HG02759 (cell line): ENCODE measurements at regions not wholly inside any gene's neighbourhood (a gene's known extent, or its start where the extent isn't known, plus 50 kb on each side); places are given as distances from the start of the nearest gene placed in this dataset.

Experiments
- ATAC-seq: cut with Tn5 transposase; IDR thresholded peaks from one replicate; pipeline ENCODE4 v1.9.1; 2021; ENCODE audit warnings: mild to moderate bottlenecking, moderate library complexity; ENCODE audit not compliant: unreplicated experiment

DNA sequence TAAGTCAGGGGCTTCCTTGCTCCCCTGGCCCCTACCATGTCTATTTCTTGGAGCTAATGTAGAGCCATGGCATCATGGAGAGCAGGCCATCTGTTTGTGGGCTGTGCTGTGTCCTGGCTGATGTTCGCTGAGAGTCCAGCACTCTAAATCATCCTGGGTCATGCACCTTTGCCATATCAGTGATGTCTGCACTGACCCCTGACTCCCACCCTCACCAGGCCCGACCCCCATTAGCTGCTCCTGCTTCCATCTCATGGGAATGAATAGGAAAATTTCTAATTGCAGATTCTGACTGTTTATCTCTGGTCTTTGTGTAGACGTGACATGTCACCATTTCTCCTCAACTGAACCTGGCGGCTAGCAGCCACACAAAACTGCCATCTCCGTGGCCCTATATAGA, 236.9 kb downstream of the NSG2 start:
- ATAC-seq: no peak

DNA sequence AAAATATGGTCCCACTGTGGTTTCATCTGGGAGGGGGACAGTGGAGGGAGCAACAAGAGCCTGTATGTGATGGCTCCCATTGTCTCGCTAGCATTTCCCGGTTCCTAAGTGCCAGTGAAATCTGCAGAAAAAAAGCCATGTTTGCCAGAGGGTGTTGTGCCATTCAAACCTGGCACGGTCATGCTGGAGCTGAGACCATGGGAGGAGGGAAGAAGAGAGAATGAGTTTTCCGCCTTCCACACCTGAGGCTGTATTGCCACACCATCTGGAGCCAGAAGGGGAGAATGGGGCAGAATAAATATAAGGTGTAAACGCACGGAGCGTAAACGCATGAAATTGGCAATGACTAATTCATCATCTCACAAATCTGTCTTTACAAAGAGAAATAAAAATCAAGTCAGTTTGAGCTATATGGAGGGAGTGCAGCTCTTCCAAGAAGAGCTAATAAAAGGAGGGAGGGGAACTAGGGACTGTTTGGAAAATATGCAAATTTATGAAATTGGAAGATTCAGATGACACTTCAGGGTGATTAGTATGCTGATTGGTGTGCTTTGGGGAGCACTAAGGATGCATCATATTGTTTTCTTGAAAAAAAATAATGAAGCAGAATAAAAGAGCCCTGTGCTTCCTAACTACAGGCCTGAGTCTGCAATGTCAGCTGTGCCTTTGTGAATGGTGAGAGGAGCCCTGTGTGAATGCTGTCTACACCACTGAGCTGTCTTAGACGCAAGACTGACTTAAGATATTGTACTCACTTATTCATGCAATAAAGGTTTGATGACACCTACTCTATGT, 237.9 kb downstream of the NSG2 start:
- no peak for ATAC-seq

DNA sequence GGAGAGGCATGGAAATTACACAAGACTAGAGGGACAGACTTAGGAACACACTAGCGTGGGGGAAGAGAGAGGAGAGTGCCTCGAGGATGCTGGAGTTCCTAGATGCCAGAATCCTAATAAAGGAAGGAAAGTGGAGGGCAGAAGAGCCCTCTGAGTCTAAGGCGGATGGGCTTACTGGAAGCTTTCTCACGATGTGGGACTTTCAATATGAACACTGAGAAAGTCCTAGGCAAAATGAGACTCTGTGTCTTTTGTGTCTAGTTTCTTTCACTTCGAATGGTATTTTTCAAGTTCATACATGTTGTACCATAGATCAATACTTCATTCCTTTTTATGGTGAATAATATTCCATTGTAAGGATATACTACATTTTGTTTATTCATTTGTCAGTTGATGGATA, 239.4 kb downstream of the NSG2 start:
- ATAC-seq: no peak

DNA sequence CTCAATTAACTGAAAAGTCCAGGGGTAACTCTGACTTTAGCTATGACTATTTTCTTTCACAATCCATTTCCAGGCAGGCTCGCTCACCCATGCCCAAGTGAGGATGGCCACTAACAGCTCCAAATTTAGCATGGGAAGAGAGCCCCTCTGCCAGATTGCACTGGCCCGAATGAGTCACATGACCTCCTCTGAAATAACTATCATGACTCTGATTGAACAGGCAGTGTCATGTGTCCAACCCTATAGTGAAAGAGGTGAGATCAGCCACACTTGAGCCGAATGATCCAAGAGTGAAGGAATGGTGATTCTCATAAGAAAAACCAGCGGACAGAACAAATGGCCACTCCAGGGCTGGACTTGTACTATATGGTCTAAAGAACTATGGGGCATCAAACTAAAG, 242.3 kb downstream of the NSG2 start:
- no peak for ATAC-seq

DNA sequence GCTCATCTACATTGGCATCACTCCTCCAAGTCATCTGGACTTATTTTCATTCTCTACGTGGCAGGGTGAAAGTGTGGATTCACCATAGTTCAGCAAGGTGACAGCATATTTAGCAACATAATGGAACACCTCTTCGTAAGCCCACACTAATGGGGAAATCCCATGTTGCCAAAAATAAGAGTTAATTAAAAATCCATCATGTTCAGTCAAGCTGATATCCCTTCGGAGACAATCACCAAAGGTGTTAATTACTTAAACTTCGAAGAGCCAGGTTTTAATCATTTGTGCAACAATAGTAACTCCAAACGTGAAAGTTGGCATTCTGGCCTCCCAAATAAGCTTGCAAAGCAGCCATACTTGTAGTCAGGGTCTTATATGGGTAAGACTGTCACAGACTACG, 242.9 kb downstream of the NSG2 start:
- no peak for ATAC-seq

DNA sequence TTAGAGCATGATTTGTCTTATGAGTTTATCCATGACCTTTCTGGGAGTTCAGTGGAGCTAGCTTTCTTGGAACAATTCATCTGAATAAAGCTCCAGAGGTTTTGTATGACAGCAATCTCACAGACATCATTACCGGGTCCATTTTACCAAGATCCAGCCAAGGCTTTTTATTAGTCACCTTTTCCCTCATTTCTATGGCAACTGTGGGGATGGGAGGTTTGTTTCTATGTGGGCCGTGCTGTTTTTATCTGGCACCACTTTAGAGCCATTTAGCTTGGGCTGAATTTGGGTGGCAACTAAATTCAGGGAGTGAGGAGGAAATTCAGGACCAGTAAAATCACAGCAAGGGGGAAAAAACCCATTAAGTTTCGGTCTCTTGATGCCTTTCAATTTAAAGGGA, 245.7 kb downstream of the NSG2 start:
- ATAC-seq: no peak

DNA sequence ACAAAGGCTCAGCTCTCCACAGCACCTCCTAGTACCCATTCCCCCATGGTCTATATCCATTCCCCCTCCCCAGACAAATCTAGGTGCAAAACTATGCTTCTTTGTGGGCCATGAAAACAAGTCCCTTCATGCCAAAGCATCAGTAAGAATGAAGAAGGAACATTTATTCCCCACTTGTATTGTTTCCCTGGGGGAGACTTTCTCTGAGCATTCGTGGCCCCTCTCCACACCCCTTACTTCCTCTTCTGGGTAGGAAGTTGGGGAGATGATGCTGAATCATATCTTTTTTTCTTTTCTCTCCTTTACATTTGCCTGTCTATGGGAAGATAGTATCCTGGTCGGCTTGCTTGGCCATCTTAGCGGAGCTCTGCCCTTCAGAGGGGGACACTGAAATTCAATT, 246.8 kb downstream of the NSG2 start:
- ATAC-seq: no peak

DNA sequence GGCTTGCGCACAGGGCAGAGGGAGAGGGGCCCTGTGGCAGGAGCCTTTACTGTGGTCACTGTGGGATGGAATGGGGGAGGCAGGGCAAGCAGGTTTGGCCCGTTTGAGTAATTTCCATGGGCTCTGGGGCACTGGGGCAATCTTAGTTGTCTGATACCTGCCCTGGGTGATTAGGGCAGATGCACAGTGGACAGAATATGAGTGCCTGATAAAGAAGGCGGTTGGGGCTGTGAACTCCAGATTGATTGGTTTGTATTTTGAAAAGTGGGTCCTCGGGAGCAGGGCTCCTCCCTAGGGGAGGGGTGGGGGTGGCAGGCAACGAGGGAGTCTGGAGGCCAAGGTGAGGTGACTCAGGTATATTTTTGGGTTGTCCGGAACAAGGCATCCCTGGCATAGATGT, 247.5 kb downstream of the NSG2 start:
- ATAC-seq: no peak

DNA sequence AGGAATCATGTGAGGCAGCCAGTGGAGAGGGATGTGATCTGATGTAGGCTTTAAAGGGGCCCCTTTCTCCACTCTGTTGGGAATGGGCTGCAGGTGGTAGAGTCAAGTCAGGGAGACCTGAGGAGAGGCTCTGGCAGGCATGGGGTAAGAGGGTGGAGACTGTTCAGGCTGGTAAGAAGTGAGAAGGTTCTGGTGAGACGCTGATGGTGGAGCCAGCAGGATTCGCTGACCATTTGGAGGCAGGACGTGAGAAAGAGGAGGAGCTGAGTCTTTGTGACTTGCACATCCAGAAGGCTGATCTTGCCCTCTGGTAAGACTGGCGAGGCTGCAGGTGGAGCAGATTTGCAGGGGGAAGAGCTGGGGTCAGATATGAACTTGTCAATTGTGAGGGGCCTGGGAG, 248.0 kb downstream of the NSG2 start:
- ATAC-seq: no peak

DNA sequence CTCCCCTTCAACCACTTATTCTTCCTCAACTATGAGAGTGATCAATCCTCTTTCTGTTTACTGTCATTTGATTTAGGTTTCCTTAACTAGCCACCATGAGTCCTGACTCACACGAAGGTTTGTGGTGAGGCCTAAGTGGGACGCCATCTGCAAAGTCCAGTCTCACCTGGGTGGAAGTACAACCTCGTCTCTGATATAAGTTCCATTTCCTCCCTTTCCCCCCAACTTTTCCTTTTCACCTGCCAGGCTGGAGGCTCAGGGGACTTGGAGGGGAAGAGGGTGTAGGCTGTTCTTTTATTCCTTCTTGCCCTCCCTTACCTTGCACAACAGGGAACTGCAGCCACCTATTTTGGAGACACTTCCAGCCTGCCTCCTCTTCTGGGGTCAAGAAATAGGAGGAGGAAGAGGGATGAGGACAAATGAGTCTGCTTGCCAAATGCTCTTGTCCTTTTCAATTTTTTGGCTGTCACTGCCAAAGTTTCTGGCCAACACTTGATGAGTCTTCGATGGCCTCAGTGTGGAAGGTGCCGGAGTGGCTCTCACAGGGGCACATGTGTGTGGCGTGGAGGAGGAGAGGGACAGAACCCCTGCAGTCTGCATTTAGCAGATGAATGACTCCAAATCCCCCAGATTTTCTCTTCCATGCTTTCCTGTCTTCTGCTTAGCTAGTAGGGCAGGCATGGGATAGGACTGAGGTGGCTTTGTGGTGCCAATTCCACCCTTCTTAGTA, 249.6 kb downstream of the NSG2 start:
- no peak for ATAC-seq

DNA sequence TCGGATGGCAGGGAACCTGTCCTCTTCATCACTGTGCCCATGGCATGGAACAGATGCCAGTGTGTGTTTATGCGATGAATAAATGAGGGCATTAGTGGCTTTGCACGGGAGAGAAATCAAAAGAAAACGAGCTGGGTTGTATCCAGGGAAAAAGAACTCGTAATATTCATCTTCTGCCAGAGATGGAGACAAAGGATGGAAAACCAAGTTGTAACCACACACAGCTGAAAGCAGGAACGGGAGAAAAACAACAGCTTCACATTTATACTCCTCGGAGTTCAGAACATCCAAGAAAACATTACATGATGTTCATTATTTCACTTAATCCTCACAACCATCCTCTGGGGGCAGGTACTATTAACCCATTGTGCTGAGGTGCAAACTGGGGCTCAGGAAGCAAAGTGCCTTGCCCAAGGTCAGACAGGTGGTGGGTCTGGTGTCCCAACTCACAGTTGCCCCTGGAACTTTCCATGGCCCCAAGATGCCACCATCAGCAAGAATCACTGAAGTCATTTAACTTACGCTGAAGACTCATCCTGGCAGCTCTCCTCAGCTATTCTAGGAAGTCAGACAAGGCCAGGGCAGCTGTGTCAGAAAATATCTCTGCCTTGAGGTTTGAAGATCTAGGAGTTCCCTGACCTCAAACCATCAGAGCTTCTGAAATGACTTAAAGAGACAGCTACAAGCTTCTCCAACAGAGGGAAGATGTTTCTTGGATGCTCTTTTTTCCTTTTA, 250.4 kb downstream of the NSG2 start:
- ATAC-seq: no peak

DNA sequence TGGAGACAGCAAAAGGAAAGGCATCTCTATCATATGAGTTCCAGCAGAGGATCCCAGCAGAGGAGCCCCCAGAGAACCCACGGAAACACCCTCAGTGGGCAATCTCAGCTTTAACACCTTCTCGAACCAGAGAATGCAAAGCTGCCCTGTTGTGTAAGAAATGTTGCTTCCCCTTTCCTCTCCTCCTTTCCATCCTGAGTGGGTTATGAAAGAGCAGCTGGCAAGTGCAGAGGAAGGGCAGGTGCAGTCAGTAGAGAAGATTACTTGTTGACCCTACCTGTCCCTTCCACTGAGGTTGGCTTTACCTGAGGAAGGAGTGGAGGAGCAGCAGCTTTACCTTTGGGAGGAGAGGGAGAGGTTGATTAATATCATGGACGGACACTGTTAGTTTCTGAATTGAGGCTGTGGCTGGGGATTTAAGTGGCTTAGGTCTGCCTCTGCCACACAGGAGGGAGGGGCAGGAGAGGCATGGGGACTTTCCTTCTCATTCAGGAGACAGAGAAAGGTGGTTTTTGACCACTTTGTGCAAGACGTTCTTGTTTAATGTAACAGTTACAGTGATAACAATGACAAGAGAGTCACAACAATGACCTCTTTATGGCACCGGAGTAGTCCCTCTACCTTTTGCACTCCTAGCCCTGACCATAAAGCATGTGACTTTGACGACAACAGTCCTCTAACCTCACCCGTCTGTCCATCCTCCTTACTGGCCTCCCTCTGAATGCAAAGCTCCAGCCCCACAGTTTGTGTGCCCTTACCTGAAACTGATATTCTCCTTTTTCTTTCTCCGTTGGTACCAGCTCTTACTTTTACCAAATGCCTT, 254.8 kb downstream of the NSG2 start:
- ATAC-seq: no peak

DNA sequence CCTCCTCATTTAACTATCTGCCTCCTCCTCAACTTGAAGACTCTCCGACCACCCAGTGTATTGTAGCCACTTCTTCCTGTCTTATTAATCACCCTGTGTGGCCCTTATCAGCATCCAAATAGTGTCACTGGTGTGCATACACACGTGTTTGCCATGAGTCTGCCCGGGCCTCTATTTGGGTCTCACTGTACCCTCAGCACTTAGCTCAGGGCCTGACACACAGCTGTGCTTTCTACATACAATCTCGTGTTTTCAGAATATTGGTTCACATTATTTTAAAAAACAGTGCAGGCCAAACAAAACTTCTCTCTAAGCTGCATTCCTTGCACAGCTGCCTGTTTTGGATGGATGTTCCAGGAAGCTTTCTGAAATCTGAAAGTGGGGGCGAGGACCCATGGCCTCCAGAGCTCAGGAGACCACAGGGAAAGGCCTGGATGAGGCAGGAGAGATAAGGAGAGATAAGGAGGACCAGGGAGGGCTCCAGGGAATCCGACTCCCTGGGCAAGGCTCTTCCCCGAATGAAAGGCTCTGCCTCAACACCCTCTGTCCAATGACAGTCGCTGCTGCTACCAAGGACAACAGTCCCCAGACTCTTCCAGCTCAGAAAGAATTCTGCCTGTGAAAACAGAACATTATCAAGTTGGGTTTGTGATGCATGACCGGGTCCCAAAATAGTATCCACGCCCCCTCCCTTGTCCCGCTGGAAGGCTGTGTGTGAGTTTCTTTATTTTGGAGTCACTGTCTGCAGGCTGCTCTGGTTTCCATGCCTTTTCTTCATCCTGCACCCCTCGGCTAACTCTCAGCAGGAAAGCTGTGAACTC, 255.6 kb downstream of the NSG2 start:
- ATAC-seq: no peak

DNA sequence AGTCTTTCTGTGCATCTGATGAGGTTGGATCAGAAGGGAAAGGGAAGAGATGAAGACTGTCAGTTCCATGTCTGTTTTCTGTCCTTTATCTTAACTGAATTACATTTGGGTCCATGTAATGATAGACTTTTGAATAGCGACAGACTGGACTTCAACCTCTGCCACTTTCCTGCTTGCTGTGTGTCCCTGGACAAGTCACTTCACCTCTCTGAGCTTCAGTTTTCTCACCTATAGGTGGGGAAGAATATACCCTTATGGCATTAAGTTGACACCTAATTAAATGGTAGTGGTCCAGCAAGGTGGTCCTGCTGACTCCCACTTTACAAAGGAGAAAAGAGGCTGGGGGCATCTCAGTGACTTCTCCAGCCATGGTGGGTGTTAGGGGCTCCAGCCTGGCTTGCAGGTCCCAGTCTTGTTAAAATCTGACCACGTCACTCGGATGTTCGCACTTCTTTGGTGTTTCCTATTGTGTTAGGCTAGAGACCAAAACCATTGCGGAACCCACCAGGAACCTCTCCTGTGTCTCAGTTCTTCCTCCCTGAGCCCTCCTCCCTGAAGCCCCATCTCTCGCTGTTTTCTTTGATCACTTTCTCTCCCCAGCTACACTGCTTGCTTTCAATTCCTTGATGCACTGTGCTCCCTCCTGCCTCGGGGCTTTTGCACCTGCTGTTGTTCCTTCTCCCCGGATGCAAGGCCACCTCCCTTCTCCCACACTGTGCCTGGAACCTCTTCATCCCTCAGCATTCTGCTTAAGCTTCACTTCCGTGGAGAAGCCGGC, 256.5 kb downstream of the NSG2 start:
- no peak for ATAC-seq

DNA sequence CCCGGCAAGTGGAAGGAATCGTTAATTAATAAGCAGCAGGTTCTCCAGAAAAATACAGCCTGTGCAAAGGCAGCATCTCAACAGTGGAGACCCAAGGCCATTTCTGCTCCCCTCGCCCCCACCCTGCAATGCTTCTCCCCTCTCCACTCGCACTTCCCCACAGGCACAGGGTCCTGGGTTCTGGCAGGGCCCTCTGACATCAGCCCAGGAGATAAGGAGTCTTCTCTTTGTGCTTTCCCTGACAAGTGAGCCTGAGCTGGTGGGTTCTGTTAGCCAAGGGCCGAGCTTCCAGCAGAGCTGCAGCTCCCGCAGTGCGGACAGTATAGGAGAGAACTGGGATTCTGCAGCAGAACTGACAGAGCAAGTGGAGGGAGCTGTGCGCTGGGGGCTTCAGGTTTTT, 257.5 kb downstream of the NSG2 start:
- ATAC-seq: no peak

DNA sequence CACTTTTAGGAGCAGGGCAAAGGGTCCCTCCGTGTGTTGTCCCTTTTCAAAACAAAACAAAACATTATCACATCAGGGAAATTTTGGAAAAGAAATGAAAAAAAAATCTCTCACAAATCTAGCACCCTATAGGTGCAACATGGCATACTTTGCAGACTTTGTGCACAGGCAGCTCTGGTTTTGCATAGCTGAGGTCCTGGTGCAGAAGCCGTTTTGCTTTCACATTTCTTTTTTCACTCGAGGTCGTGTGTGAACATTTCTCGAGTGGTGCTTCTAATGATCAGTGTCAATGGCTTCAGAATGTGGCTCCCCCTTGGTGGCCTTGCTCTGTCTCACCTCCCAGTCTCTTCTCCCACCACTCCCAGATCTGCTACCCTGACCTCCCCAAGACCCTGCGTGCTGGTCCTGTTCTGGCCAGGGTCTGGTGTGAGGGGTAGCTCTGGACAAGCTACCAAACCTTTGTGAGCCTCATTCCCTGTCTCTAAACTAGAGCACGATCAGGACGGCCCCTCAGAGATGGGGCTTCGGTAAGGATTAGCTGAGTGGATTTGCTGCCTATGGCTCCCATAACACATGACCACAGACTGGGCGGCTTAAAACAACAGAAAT, 258.0 kb downstream of the NSG2 start:
- no peak for ATAC-seq

DNA sequence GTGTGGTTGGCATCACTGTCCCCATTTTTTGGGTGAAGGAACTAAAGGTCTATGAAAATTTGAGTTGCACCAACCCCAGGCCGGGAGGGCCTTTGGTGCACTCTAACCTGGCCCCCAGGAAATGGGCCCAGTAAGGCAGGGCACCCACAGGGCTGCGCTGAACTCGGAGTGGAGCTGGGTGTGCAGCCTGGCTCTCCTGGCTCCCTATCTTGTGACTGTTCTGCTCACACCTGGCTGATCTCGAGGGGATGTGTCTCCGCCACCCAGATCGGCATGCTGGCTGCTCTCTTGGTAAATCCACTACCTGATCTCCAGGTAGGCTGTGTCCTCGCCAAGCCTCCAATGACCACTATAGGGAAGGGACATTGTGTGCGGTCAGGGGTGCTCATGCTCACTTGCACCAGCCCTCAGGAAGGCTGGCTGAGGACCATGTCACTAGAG, 259.8 kb downstream of the NSG2 start:
- no peak for ATAC-seq

DNA sequence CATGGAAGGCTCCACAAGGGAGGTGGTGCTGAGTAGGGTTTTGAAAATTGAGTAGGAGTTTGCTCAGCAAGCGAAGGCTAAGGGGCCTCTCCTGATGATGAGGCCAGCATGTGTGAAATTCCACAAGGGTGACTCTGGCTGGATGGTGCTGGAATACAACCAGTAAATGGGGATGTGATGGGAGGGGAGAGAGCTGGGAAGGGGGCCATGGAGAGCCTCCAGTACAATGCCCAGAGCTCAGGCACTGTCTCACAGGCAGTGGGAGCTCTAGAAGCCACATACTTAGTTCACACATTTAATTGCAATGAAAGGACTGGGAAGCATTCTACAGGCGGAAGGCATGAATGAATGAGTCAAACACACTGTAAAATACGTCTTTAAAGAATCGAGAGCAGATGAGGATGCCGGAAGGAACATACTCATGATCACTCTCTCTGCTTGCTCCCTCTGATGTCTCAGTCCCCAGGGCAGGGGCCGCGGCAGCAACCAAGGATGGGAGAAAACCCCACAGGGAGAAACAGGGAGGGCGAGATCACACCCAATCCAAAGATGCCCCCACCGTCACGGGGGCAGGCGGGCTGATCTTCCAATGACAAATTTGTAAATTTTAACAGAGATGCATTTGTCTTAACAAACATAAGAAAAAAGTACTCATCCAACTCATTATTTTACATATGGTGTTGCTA, 261.0 kb downstream of the NSG2 start:
- ATAC-seq: no peak
